Transverse colon (tissue), 4 donors: ENCODE measurements at regions not wholly inside any gene's neighbourhood (a gene's known extent, or its start where the extent isn't known, plus 50 kb on each side); places are given as distances from the start of the nearest gene placed in this dataset.

Experiments used
- DNase-seq: peaks from one replicate; pipeline ENCODE4 v3.0.0-alpha.2; 2019
- H3K27ac ChIP-seq, 4 donors: fragments of 200-600 bp; sonication (generic); 2 replicates each; pipeline ENCODE4 v1.5.1; 2016 to 2018; ENCODE audit warnings: inconsistent platforms in 4 of 4
- H3K27me3 ChIP-seq: fragments of 200-600 bp; sonication (generic); 2 replicates; pipeline ENCODE4 v1.5.1; 2017; ENCODE audit warnings: inconsistent platforms
- H3K36me3 ChIP-seq, 4 donors: fragments of 200-600 bp; sonication (generic); 2 replicates each; pipeline ENCODE4 v1.5.1; 2017 to 2019; ENCODE audit warnings: inconsistent platforms in 4 of 4
- H3K4me1 ChIP-seq, 4 donors: fragments of 200-600 bp; sonication (generic); 2 replicates each; pipeline ENCODE4 v1.5.1; 2017 to 2020; ENCODE audit warnings: inconsistent platforms in 4 of 4
- H3K4me3 ChIP-seq, 4 donors: fragments of 200-600 bp; sonication (generic); 1 replicate in 1 of 4; 2 replicates in 3 of 4; pipeline versions ENCODE4 v1.5.1 to v1.6.1; 2017 to 2019; ENCODE audit warnings: inconsistent platforms in 4 of 4
- H3K9me3 ChIP-seq, 2 donors: fragments of 200-600 bp; sonication (generic); 2 replicates each; pipeline ENCODE4 v1.5.1; 2017 to 2019; ENCODE audit warnings: inconsistent platforms in 2 of 2
- EP300 ChIP-seq: sonication (generic); formaldehyde crosslinking; IDR thresholded peaks from one replicate; pipeline ENCODE4 v1.6.1; 2017; ENCODE audit warnings: antibody characterized with exemption, low read depth
- POLR2A ChIP-seq: fragments of 450-650 bp; IDR thresholded peaks from one replicate; pipeline ENCODE4 v1.6.1; 2016; ENCODE audit warnings: antibody characterized with exemption, mild to moderate bottlenecking, moderate library complexity
- POLR2AphosphoS5 ChIP-seq, 3 donors: sonication (generic); formaldehyde crosslinking; IDR thresholded peaks; one replicate each; pipeline ENCODE4 v1.6.1; 2016; ENCODE audit warnings: antibody characterized with exemption in 3 of 3
- WGBS, 2 donors: methylation state at CpG; one replicate each; pipeline ENCODE4 v1.1.5; 2018; ENCODE audit warnings: low coverage in 1 of 2; 5-methylcytosine and 5-hydroxymethylcytosine counted together
- in situ Hi-C, 4 donors: fragments of 200-750 bp; cut with MboI; loops; one replicate each; pipeline versions ENCODE4 v1.15.0 to v1.15.1; 2017; ENCODE audit warnings: low sequenced_read_pairs in 3 of 4, low pct_ligation_motif_present in 1 of 4, low pct_unique_long_range_greater_than_20kb in 1 of 4
- intact Hi-C: fragments of 100-400 bp; cut with DNase I; formaldehyde crosslinking; loops from one replicate; pipeline ENCODE4 v1.15.1; 2023; ENCODE audit warnings: low total_unique reads
- TF ChIP-seq, protein P1 (sequence below), 5 experiments: fragments of 200-600 bp in 3 of 5; fragments of 450-650 bp in 2 of 5; sonication (generic) in 3 of 5; IDR thresholded peaks; 1 replicate in 2 of 5; 2 replicates in 3 of 5; pipeline ENCODE4 v1.5.1; 2016 to 2017; ENCODE audit warnings: antibody characterized with exemption in 5 of 5, inconsistent platforms in 3 of 5, mild to moderate bottlenecking in 2 of 5, moderate library complexity in 1 of 5

- DNase-seq: no peak
- in situ Hi-C loops: no loop called here
- Histone ChIP-seq H3K4me3 (no peak overlapping the region), H3K27me3 (no peaks in the 10 kb centered on the region), H3K4me1 (peaks cover 0 to 9% (median 3%) of the 10 kb centered on the region in 4 donors), H3K27ac (no peak overlapping the region), H3K36me3 (no peaks in the 10 kb centered on the region), H3K9me3 (no peaks in the 10 kb centered on the region)
- WGBS, 2 donors: 23 to 52% methylated on average over 2 to 3 of the region's 3 CpGs
- TF ChIP-seq POLR2AphosphoS5 (IDR thresholded peaks at IDR 0.05) (no peak), POLR2A (no peak), EP300 (no peak)
- TF ChIP-seq, protein P1, sequence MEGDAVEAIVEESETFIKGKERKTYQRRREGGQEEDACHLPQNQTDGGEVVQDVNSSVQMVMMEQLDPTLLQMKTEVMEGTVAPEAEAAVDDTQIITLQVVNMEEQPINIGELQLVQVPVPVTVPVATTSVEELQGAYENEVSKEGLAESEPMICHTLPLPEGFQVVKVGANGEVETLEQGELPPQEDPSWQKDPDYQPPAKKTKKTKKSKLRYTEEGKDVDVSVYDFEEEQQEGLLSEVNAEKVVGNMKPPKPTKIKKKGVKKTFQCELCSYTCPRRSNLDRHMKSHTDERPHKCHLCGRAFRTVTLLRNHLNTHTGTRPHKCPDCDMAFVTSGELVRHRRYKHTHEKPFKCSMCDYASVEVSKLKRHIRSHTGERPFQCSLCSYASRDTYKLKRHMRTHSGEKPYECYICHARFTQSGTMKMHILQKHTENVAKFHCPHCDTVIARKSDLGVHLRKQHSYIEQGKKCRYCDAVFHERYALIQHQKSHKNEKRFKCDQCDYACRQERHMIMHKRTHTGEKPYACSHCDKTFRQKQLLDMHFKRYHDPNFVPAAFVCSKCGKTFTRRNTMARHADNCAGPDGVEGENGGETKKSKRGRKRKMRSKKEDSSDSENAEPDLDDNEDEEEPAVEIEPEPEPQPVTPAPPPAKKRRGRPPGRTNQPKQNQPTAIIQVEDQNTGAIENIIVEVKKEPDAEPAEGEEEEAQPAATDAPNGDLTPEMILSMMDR (IDR thresholded peaks at IDR 0.05): no peak
- intact Hi-C loops: no loop called here
These were observed 100.7 kb downstream of the VEGFA start for GRCh38 chr6:43870660-43871061.

- TF ChIP-seq, protein P1 (IDR thresholded peaks at IDR 0.05): no peak
- TF ChIP-seq POLR2AphosphoS5 (IDR thresholded peaks at IDR 0.05) (no peak), EP300 (no peak), POLR2A (no peak)
- no peak for DNase-seq
- 78 to 83% methylated on average over 1 to 7 of the region's 8 CpGs for WGBS, 2 donors
- Histone ChIP-seq H3K4me3 (no peak overlapping the region), H3K4me1 (peaks cover 0 to 9% (median 3%) of the 10 kb centered on the region in 4 donors), H3K9me3 (no peaks in the 10 kb centered on the region), H3K27me3 (no peaks in the 10 kb centered on the region), H3K36me3 (no peaks in the 10 kb centered on the region), H3K27ac (no peak overlapping the region)
- in situ Hi-C loops (no loop called here), intact Hi-C loops (no loop called here)
These were observed 100.0 kb downstream of the VEGFA start for GRCh38 chr6:43869792-43870659.

GRCh38 chr6:43869079-43869710 lies 99.2 kb downstream of the VEGFA start:
- Histone ChIP-seq H3K27ac (no peak overlapping the region), H3K4me3 (no peak overlapping the region), H3K9me3 (no peaks in the 10 kb centered on the region), H3K4me1 (peaks cover 0 to 2% (median under 1%) of the 10 kb centered on the region in 4 donors), H3K36me3 (no peaks in the 10 kb centered on the region), H3K27me3 (no peaks in the 10 kb centered on the region)
- TF ChIP-seq, protein P1 (IDR thresholded peaks at IDR 0.05): no peak
- TF ChIP-seq EP300 (no peak), POLR2A (no peak), POLR2AphosphoS5 (IDR thresholded peaks at IDR 0.05) (no peak)
- WGBS, 2 donors: 69% methylated on average over 11 of the region's 12 CpGs; no CpG with 5 or more reads in 1 of the 2 donors
- intact Hi-C loops: no loop called here
- no peak for DNase-seq
- in situ Hi-C loops: no loop called here

- Histone ChIP-seq H3K4me1 (no peaks in the 10 kb centered on the region), H3K27ac (no peak overlapping the region), H3K27me3 (no peaks in the 10 kb centered on the region), H3K36me3 (no peaks in the 10 kb centered on the region), H3K4me3 (no peak overlapping the region), H3K9me3 (no peaks in the 10 kb centered on the region)
- DNase-seq: no peak
- in situ Hi-C loops (no loop called here), intact Hi-C loops (no loop called here)
- 89 to 94% methylated on average over 3 to 6 of the region's 6 CpGs for WGBS, 2 donors
- no peak for TF ChIP-seq POLR2A
- TF ChIP-seq, protein P1 (IDR thresholded peaks at IDR 0.05): no peak
- no peak for TF ChIP-seq POLR2AphosphoS5 (IDR thresholded peaks at IDR 0.05)
- TF ChIP-seq EP300: no peak
These were observed 98.5 kb downstream of the VEGFA start for GRCh38 chr6:43868467-43868866.
